Heart right ventricle (tissue), 16 donors: ENCODE measurements at regions not wholly inside any gene's neighbourhood (a gene's known extent, or its start where the extent isn't known, plus 50 kb on each side); places are given as distances from the start of the nearest gene placed in this dataset.

ENCODE experiments used
- ATAC-seq, 8 donors: fragments of 200-7000 bp; cut with Tn5 transposase; one replicate each; pipeline ENCODE4 v1.9.1; 2020; ENCODE audit warnings: mild to moderate bottlenecking in 8 of 8, moderate library complexity in 8 of 8, moderate number of reproducible peaks in 1 of 8
- DNase-seq, 2 donors: peaks; one replicate each; pipeline ENCODE4 v3.0.0-alpha.2; 2020
- H3K27ac ChIP-seq, 10 donors: fragments of 200-600 bp; sonication (generic) in 2 of 10; one replicate each; pipeline versions ENCODE4 v1.5.0 to v1.8.0; 2020 to 2022; ENCODE audit warnings: mild to moderate bottlenecking in 3 of 10
- H3K27me3 ChIP-seq, 7 donors: fragments of 200-600 bp; one replicate each; pipeline ENCODE4 v1.8.0; 2021 to 2022; ENCODE audit warnings: mild to moderate bottlenecking in 2 of 7
- H3K36me3 ChIP-seq, 9 donors: fragments of 200-600 bp; sonication (generic) in 1 of 9; one replicate each; pipeline versions ENCODE4 v1.5.0 to v1.8.0; 2020 to 2022; ENCODE audit warnings: mild to moderate bottlenecking in 2 of 9
- H3K4me1 ChIP-seq, 9 donors: fragments of 200-600 bp; sonication (generic) in 1 of 9; one replicate each; pipeline versions ENCODE4 v1.5.0 to v1.8.0; 2020 to 2022; ENCODE audit warnings: mild to moderate bottlenecking in 4 of 9
- H3K4me3 ChIP-seq, 10 donors: fragments of 200-600 bp; sonication (generic) in 2 of 10; one replicate each; pipeline versions ENCODE4 v1.5.0 to v1.8.0; 2020 to 2022; ENCODE audit warnings: mild to moderate bottlenecking in 7 of 10, moderate library complexity in 2 of 10
- H3K9me3 ChIP-seq, 11 donors: fragments of 200-600 bp in 10 of 11; sonication (generic) in 2 of 11; one replicate each; pipeline versions ENCODE4 v1.5.0 to v1.8.0; 2013 to 2022; ENCODE audit warnings: mild to moderate bottlenecking in 2 of 11, control low read depth in 1 of 11, moderate library complexity in 1 of 11
- CTCF ChIP-seq, 9 donors: fragments of 200-600 bp; sonication (generic) in 2 of 9; IDR thresholded peaks; one replicate each; pipeline versions ENCODE4 v1.5.0 to v1.8.0; 2021 to 2022; ENCODE audit warnings: antibody characterized with exemption in 9 of 9, mild to moderate bottlenecking in 5 of 9, moderate library complexity in 1 of 9
- WGBS, 2 donors: extraction: QIAGEN DNeasy Blood & Tissue Kit; methylation state at CpG; one replicate each; pipeline ENCODE4 v1.1.7; 2013; ENCODE audit warnings: inconsistent platforms in 1 of 2; 5-methylcytosine and 5-hydroxymethylcytosine counted together
- intact Hi-C, 10 donors: fragments of 100-400 bp; cut with DNase I; formaldehyde crosslinking; loops; one replicate each; pipeline versions ENCODE4 v1.11.1 to v1.14.2; 2022
- donor health status: Arrhythmogenic right ventricular cardiomyopathy.
- donor health status: ischemic (EF 13 %, LVEDD 7.1; RV severe dilation, severe dysfunction).
- donor health status: healthy with polysubstance abuse.
- donor health status: DM: no; HTN: yes; CAD: no.
- donor health status: DM: no; HTN: no; CAD: no.
- donor health status: ischemic (EF 25% LVEDD 6.9; RV normal size, moderate dysfunction).
- donor health status: ischemic (EF 25% LVEDD 5.7; RV mildly dilated, moderate dysfunction).
- donor health status: healthy.
- donor health status: DM: yes; HTN: yes; CAD: no.
- donor health status: Ischemic cardiomyopathy.
- donor health status: ischemic (EF 35%, LVEDD 5.7; RV mildly dilated, moderate dysfunction).
- donor health status: nonischemic (EF 11% LVEDD 7.7; RV severe dilation, severe dysfunction).
- donor health status: DM: yes; HTN: yes; CAD: no.
- donor health status: PGD.
- donor health status: ischemic (EF 29% LVEDD 5.4; RV normal size, mild dysfunction).
- donor health status: nonischemic (EF 23%, LVEDD 6.1; RV moderate dilation, normal function).

DNA sequence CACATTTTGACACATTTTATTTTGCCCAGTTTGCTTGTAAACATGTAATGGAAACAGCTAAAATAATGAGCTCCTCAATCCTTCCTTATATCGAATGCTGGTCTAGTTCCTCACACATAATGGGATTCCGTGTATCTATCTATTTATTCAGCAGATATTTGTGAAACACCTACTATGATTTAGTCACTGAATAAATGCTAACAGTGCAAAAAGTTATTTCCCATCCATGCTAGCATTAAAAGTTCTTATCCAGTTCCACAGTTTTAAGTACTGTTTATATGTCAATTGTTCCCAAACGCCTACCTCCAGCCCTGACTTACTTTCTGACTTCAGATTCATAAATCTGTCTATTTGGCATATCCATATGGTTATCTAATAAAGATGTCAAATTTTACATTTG, 1788.7 kb upstream of the FLRT2 start:
- WGBS, 2 donors: 93 to 94% methylated on average over 3 of the region's 3 CpGs
- Histone ChIP-seq H3K9me3 (no peaks in the 10 kb centered on the region), H3K27ac (no peak overlapping the region), H3K36me3 (no peaks in the 10 kb centered on the region), H3K27me3 (no peaks in the 10 kb centered on the region), H3K4me1 (no peaks in the 10 kb centered on the region), H3K4me3 (no peak overlapping the region)
- DNase-seq (no peak), ATAC-seq (no peak)
- intact Hi-C loops: no loop called here
- TF ChIP-seq CTCF (IDR thresholded peaks at IDR 0.05): no peak

GRCh38 chr14:83744224-83744623, 1785.7 kb upstream of the FLRT2 start:
- TF ChIP-seq CTCF (IDR thresholded peaks at IDR 0.05): no peak
- no peak for ATAC-seq

DNA sequence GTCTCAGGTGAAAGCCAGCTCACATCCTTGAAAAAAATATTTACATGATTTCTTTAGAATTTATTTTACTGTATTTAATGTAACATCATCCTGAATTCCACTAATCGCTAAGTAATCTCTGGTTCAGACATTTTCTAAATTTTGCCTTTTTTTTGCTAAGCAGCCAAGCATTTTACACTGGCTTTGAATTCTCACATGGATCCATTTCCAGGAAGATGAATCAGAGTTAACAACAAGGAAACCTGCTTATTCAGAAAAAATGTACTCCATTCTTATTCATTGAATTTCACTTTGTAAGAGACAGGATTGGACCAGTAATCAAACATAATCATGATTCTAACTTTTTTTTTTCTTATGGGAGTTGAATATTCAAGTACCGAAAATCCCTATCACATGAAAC, 1785.1 kb upstream of the FLRT2 start:
- Histone ChIP-seq H3K27ac (no peak overlapping the region), H3K4me1 (no peaks in the 10 kb centered on the region), H3K36me3 (no peaks in the 10 kb centered on the region), H3K27me3 (no peaks in the 10 kb centered on the region), H3K4me3 (no peak overlapping the region), H3K9me3 (no peaks in the 10 kb centered on the region)
- no peak for TF ChIP-seq CTCF (IDR thresholded peaks at IDR 0.05)
- intact Hi-C loops: no loop called here
- 97 to 98% methylated on average over 2 of the region's 2 CpGs for WGBS, 2 donors
- no peak for DNase-seq
- ATAC-seq: no peak

More at GRCh38 chr14:83744224-83744623, 1785.7 kb upstream of the FLRT2 start:
- no peaks in the 10 kb centered on the region for H3K36me3 ChIP-seq
- intact Hi-C loops: no loop called here
- H3K4me3 ChIP-seq: no peak overlapping the region
- no peaks in the 10 kb centered on the region for H3K27me3 ChIP-seq
- no peak overlapping the region for H3K27ac ChIP-seq
- no peak for DNase-seq
- WGBS, 2 donors: 67 to 74% methylated on average over 1 of the region's 1 CpG
- no peaks in the 10 kb centered on the region for H3K9me3 ChIP-seq
- no peaks in the 10 kb centered on the region for H3K4me1 ChIP-seq

DNA sequence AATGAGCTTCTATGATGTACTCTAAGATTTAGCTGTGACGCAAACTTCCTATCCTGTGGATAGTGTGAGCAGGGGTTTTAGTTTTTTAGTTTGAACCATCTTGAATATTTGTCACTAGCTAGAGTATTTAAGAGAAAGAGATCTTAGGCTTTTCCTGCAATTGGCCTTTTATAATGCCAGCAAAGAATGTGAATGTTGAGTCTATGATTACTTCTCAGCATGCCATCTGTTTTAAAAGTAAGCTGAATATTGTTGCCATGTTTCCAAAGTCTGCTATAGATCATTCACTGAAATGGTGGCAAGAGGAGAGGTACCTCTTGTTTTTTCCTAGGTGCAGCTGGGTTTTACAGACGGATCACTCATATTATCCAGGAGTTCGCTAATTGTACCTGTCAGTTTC, 1783.6 kb upstream of the FLRT2 start:
- no peaks in the 10 kb centered on the region for H3K27me3 ChIP-seq
- H3K9me3 ChIP-seq: no peaks in the 10 kb centered on the region
- intact Hi-C loops: no loop called here
- TF ChIP-seq CTCF (IDR thresholded peaks at IDR 0.05): no peak
- WGBS, 2 donors: 92 to 94% methylated on average over 3 of the region's 3 CpGs
- no peak for ATAC-seq
- no peak for DNase-seq
- no peaks in the 10 kb centered on the region for H3K4me1 ChIP-seq
- no peak overlapping the region for H3K27ac ChIP-seq
- H3K4me3 ChIP-seq: no peak overlapping the region
- H3K36me3 ChIP-seq: no peaks in the 10 kb centered on the region

DNA sequence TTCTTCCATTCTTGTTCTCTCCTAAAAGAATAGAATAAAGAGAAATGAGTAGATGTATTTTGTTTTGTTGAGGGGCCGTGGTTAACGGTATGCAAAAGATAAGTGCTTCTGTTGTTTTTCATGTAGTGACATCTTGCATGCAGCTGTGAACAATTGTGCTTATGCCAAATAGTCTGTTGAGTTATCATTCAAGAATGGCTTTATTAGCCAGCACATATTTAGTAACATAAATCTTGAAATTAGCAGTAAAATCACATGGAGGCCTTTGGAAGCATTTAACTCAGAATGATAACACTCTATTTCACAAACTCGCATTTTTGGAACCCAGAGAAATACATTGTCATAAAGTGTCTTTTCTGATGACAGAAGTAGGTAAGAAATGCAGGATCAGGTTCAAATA, 1772.0 kb upstream of the FLRT2 start:
- no peak for TF ChIP-seq CTCF (IDR thresholded peaks at IDR 0.05)
- DNase-seq (no peak), ATAC-seq (no peak)
- H3K4me1 ChIP-seq: no peaks in the 10 kb centered on the region
- no peak overlapping the region for H3K27ac ChIP-seq
- no peak overlapping the region for H3K4me3 ChIP-seq
- intact Hi-C loops: no loop called here
- no peaks in the 10 kb centered on the region for H3K27me3 ChIP-seq
- WGBS, 2 donors: 46 to 49% methylated on average over 3 of the region's 3 CpGs
- peaks cover 0 to 4% (median 0%) of the 10 kb centered on the region in 11 donors for H3K9me3 ChIP-seq
- H3K36me3 ChIP-seq: no peaks in the 10 kb centered on the region
